DND-41 (cell line): ENCODE measurements at regions not wholly inside any gene's neighbourhood (a gene's known extent, or its start where the extent isn't known, plus 50 kb on each side); places are given as distances from the start of the nearest gene placed in this dataset.

Experiments used
- ATAC-seq: fragments of 200-7000 bp; cut with Tn5 transposase; 3 replicates; pipeline ENCODE4 v1.9.1; 2021; ENCODE audit warnings: low read depth; ENCODE audit not compliant: insufficient read depth
- DNase-seq: peaks from one replicate; pipeline ENCODE4 v3.0.0-alpha.2; 2020
- H2AFZ ChIP-seq: 2 replicates; pipeline ENCODE4 v1.6.0; 2012; ENCODE audit warnings: low read depth, low read length
- H3K27ac ChIP-seq: 2 replicates; pipeline ENCODE4 v1.5.1; 2012; ENCODE audit warnings: low read length, inconsistent platforms
- H3K27me3 ChIP-seq: fragments of 200-600 bp; sonication (generic); 2 replicates; pipeline ENCODE4 v1.6.0; 2012; ENCODE audit warnings: low read length, mild to moderate bottlenecking, inconsistent platforms; ENCODE audit not compliant: insufficient read depth, poor library complexity
- H3K36me3 ChIP-seq: 2 replicates; pipeline ENCODE4 v1.5.1; 2012; ENCODE audit warnings: low read length, inconsistent platforms; ENCODE audit not compliant: insufficient read depth
- H3K4me1 ChIP-seq: 2 replicates; pipeline ENCODE4 v1.5.1; 2012; ENCODE audit warnings: mild to moderate bottlenecking, low read length; ENCODE audit not compliant: insufficient read depth
- H3K4me2 ChIP-seq: 2 replicates; pipeline ENCODE4 v1.6.0; 2012; ENCODE audit warnings: mild to moderate bottlenecking, moderate library complexity, low read length, inconsistent platforms; ENCODE audit not compliant: insufficient read depth
- H3K4me3 ChIP-seq, 2 experiments: fragments of 200-600 bp in 1 of 2; shearing (Covaris generic) in 1 of 2; 2 replicates each; pipeline ENCODE4 v1.5.1; 2012 to 2016; ENCODE audit warnings: inconsistent platforms in 2 of 2, low read length in 2 of 2, mild to moderate bottlenecking in 2 of 2, low read depth in 1 of 2, moderate library complexity in 1 of 2
- H3K79me2 ChIP-seq: 2 replicates; pipeline ENCODE4 v1.6.0; 2012; ENCODE audit warnings: low read length, inconsistent platforms; ENCODE audit not compliant: insufficient read depth
- H3K9ac ChIP-seq: 2 replicates; pipeline ENCODE4 v1.6.0; 2012; ENCODE audit warnings: low read depth, mild to moderate bottlenecking, inconsistent platforms, low read length, moderate library complexity
- H3K9me3 ChIP-seq: 2 replicates; pipeline ENCODE4 v1.5.1; 2012; ENCODE audit warnings: low read length, moderate library complexity, mild to moderate bottlenecking, inconsistent platforms; ENCODE audit not compliant: insufficient read depth, severe bottlenecking
- H4K20me1 ChIP-seq: 2 replicates; pipeline ENCODE4 v1.6.0; 2012; ENCODE audit warnings: low read length; ENCODE audit not compliant: insufficient read depth
- EZH2 ChIP-seq: IDR thresholded peaks from 3 replicates; pipeline ENCODE4 v1.6.1; 2012; ENCODE audit warnings: borderline replicate concordance, low read depth, mild to moderate bottlenecking, moderate library complexity, low read length, inconsistent platforms; ENCODE audit not compliant: severe bottlenecking
- TF ChIP-seq, protein P1 (sequence below): IDR thresholded peaks from 2 replicates; pipeline ENCODE4 v1.5.1; 2012; ENCODE audit warnings: borderline replicate concordance, low read length, moderate library complexity, mild to moderate bottlenecking; ENCODE audit not compliant: poor library complexity, severe bottlenecking; ENCODE audit errors: extremely low read depth

DNA sequence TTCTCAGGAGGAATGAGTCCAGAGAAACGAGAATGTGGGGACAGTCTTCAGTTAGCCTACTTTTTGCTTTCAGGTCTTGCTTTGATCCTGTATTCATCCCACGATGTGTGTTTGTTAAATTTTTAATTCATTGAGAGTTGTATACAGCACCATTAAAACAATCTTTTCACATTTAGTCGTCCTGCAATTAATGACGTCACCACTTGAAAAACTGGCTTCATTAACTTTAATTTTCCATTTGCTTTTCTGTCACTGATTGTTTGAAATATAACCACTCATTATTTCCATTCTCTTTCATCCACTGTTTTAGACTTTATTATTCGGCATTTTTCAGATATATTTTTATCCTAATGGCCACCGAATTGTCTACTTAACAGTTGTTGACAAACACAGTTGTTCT, 146.9 kb downstream of the TFEC start:
- Histone ChIP-seq H3K27ac (no peak overlapping the region), H3K4me2 (no peak overlapping the region), H3K27me3 (no peaks in the 10 kb centered on the region), H2AFZ (no peak overlapping the region), H3K9ac (no peak overlapping the region), H4K20me1 (no peaks in the 10 kb centered on the region), H3K9me3 (no peaks in the 10 kb centered on the region), H3K79me2 (no peaks in the 10 kb centered on the region), H3K4me1 (no peaks in the 10 kb centered on the region), H3K36me3 (no peaks in the 10 kb centered on the region), H3K4me3 (no peak overlapping the region)
- TF ChIP-seq EZH2: no peak
- TF ChIP-seq, protein P1, sequence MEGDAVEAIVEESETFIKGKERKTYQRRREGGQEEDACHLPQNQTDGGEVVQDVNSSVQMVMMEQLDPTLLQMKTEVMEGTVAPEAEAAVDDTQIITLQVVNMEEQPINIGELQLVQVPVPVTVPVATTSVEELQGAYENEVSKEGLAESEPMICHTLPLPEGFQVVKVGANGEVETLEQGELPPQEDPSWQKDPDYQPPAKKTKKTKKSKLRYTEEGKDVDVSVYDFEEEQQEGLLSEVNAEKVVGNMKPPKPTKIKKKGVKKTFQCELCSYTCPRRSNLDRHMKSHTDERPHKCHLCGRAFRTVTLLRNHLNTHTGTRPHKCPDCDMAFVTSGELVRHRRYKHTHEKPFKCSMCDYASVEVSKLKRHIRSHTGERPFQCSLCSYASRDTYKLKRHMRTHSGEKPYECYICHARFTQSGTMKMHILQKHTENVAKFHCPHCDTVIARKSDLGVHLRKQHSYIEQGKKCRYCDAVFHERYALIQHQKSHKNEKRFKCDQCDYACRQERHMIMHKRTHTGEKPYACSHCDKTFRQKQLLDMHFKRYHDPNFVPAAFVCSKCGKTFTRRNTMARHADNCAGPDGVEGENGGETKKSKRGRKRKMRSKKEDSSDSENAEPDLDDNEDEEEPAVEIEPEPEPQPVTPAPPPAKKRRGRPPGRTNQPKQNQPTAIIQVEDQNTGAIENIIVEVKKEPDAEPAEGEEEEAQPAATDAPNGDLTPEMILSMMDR: no peak
- no peak for ATAC-seq
- DNase-seq: no peak

DNA sequence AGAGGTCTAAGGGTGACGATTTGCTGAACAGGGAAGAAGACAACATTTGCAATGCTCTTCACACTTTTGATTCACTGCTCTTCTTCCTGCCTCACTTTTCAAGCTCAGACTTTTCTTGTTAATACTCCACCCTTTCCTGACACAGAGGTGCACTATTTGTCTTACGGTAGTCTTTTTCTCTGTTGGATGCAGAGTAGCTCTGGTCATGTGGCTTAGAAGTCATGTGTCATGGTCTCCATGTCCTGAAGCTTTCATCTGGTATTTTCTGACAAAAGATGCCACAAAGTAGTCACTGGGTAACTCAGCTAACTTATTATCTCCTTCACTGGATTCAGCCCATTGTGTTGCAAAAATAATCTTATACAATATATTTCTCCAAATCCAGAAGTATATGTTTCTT, 149.1 kb downstream of the TFEC start:
- H3K9me3 ChIP-seq: no peaks in the 10 kb centered on the region
- H3K9ac ChIP-seq: no peak overlapping the region
- no peaks in the 10 kb centered on the region for H3K27me3 ChIP-seq
- no peaks in the 10 kb centered on the region for H3K36me3 ChIP-seq
- no peak overlapping the region for H3K4me3 ChIP-seq
- H3K27ac ChIP-seq: no peak overlapping the region
- ATAC-seq (no peak), DNase-seq (no peak)
- H3K4me1 ChIP-seq: no peaks in the 10 kb centered on the region
- TF ChIP-seq EZH2: no peak
- TF ChIP-seq, protein P1: no peak
- H3K79me2 ChIP-seq: no peaks in the 10 kb centered on the region
- no peak overlapping the region for H2AFZ ChIP-seq
- no peaks in the 10 kb centered on the region for H4K20me1 ChIP-seq
- no peak overlapping the region for H3K4me2 ChIP-seq

DNA sequence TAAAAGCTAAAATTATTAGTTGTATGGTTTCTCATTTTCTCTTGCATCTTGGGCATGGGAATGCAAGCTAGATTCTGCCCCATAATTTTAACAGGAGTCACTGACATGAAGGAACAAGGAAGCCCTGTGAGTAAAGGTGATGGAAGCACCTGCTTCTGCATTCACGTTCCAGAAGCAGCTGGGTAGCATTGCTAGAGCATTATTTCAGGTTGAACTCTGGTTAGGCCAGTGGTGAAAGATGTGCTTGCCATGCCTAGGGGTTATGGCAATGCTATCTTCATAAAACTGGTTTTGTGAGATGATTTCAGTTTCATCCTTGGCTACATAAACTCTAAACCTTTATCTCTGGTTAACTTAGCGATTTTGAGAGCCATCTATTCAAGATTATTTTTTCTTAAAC, 151.4 kb downstream of the TFEC start:
- H3K9ac ChIP-seq: no peak overlapping the region
- no peak for ATAC-seq

DNA sequence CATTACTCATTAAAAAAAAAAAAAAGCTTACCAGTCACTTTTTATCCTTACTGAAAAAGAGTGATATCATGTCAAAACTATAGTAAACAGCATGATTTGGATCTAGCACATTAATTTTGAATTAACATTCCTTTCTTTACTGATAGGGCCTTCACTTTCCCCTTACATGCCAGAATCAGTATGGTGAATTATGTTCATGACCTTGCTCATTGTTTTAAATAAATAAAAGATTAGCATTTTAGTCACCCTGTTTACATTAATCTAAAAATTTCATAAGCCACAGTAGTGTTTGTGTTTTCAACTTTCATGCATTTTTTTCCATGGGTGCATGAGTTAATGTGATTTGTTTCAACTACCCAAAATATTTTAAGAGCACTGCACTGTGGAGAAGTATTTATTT, 160.8 kb downstream of the TFEC start:
- Histone ChIP-seq H3K27ac (no peak overlapping the region), H2AFZ (no peak overlapping the region), H3K9ac (no peak overlapping the region), H4K20me1 (no peaks in the 10 kb centered on the region), H3K79me2 (no peaks in the 10 kb centered on the region), H3K9me3 (no peaks in the 10 kb centered on the region), H3K4me2 (no peak overlapping the region), H3K36me3 (no peaks in the 10 kb centered on the region), H3K4me3 (no peak overlapping the region), H3K27me3 (peaks cover 3% of the 10 kb centered on the region), H3K4me1 (no peaks in the 10 kb centered on the region)
- ATAC-seq: no peak
- TF ChIP-seq, protein P1: no peak
- no peak for TF ChIP-seq EZH2
- DNase-seq: no peak

More for the DNA sequence above, 151.4 kb downstream of the TFEC start:
- Histone ChIP-seq H3K27ac (no peak overlapping the region), H3K4me2 (no peak overlapping the region), H4K20me1 (no peaks in the 10 kb centered on the region), H3K9me3 (no peaks in the 10 kb centered on the region), H3K4me1 (no peaks in the 10 kb centered on the region), H3K79me2 (no peaks in the 10 kb centered on the region), H3K27me3 (no peaks in the 10 kb centered on the region), H3K4me3 (no peak overlapping the region), H3K36me3 (no peaks in the 10 kb centered on the region), H2AFZ (no peak overlapping the region)
- no peak for DNase-seq
- TF ChIP-seq EZH2: no peak
- TF ChIP-seq, protein P1: no peak
